GM23338 (cell line): ENCODE measurements at regions not wholly inside any gene's neighbourhood (a gene's known extent, or its start where the extent isn't known, plus 50 kb on each side); places are given as distances from the start of the nearest gene placed in this dataset.

Source experiments
- ATAC-seq: fragments of 200-7000 bp; cut with Tn5 transposase; 3 replicates; pipeline ENCODE4 v1.9.1; 2020
- DNase-seq: peaks from one replicate; pipeline ENCODE4 v3.0.0-alpha.2; 2015; ENCODE audit warnings: low spot score
- H2AFZ ChIP-seq: fragments of 200-600 bp; sonication (generic); 2 replicates; pipeline ENCODE4 v1.8.0; 2016; ENCODE audit warnings: antibody characterized with exemption, mild to moderate bottlenecking, moderate library complexity
- H3F3A ChIP-seq: fragments of 200-600 bp; sonication (generic); replicated peaks from 2 replicates; pipeline ENCODE4 v1.8.0; 2017; ENCODE audit warnings: antibody characterized with exemption, mixed run types, low read depth
- H3K27ac ChIP-seq: fragments of 200-600 bp; sonication (generic); 2 replicates; pipeline ENCODE4 v1.6.1; 2016; ENCODE audit warnings: low read depth
- H3K27me3 ChIP-seq: fragments of 200-600 bp; sonication (generic); 2 replicates; pipeline ENCODE4 v1.8.0; 2016; ENCODE audit warnings: mild to moderate bottlenecking, mixed run types, moderate library complexity; ENCODE audit not compliant: insufficient read depth
- H3K36me3 ChIP-seq: fragments of 200-600 bp; sonication (generic); 2 replicates; pipeline ENCODE4 v1.8.0; 2016; ENCODE audit warnings: mild to moderate bottlenecking; ENCODE audit not compliant: insufficient read depth
- H3K4me1 ChIP-seq: fragments of 200-600 bp; sonication (generic); 2 replicates; pipeline ENCODE4 v1.8.0; 2016; ENCODE audit warnings: mild to moderate bottlenecking, moderate library complexity; ENCODE audit not compliant: insufficient read depth
- H3K4me2 ChIP-seq: fragments of 200-600 bp; sonication (generic); 2 replicates; pipeline ENCODE4 v1.7.1; 2017; ENCODE audit warnings: mixed run types
- H3K4me3 ChIP-seq: fragments of 200-600 bp; sonication (generic); 2 replicates; pipeline ENCODE4 v1.6.1; 2016; ENCODE audit warnings: mixed run types
- H3K79me2 ChIP-seq: fragments of 200-600 bp; sonication (generic); replicated peaks from 2 replicates; pipeline ENCODE4 v1.8.0; 2017; ENCODE audit warnings: mild to moderate bottlenecking; ENCODE audit not compliant: insufficient read depth
- H3K9me2 ChIP-seq: fragments of 200-600 bp; sonication (generic); 2 replicates; pipeline ENCODE4 v1.8.0; 2017; ENCODE audit not compliant: insufficient read depth
- H4K20me1 ChIP-seq: fragments of 200-600 bp; sonication (generic); replicated peaks from 2 replicates; pipeline ENCODE4 v1.8.0; 2017; ENCODE audit warnings: mild to moderate bottlenecking; ENCODE audit not compliant: insufficient read depth
- H3K27ac Mint-ChIP-seq: 2 replicates; pipeline ENCODE4 v1.8.0; 2020; ENCODE audit warnings: inconsistent platforms, mild to moderate bottlenecking, moderate library complexity, mixed read lengths
- H3K27me3 Mint-ChIP-seq: 3 replicates; pipeline ENCODE4 v1.8.0; 2022; ENCODE audit warnings: low read depth, mild to moderate bottlenecking, moderate library complexity, mixed read lengths, inconsistent platforms; ENCODE audit not compliant: insufficient read depth, poor library complexity
- H3K36me3 Mint-ChIP-seq: 3 replicates; pipeline ENCODE4 v1.8.0; 2021; ENCODE audit warnings: low read depth, mild to moderate bottlenecking, inconsistent platforms, moderate library complexity, mixed read lengths
- H3K4me1 Mint-ChIP-seq: 3 replicates; pipeline ENCODE4 v1.8.0; 2020; ENCODE audit warnings: mild to moderate bottlenecking, inconsistent platforms, mixed read lengths
- H3K4me3 Mint-ChIP-seq: 3 replicates; pipeline ENCODE4 v1.8.0; 2021; ENCODE audit warnings: moderate library complexity, mild to moderate bottlenecking, inconsistent platforms, mixed read lengths
- H3K9me3 Mint-ChIP-seq: 3 replicates; pipeline ENCODE4 v1.8.0; 2020; ENCODE audit warnings: moderate library complexity, mild to moderate bottlenecking, inconsistent platforms, mixed read lengths
- CREB1 ChIP-seq: fragments of 250-450 bp; sonication (Bioruptor Pico); IDR thresholded peaks from 2 replicates; pipeline ENCODE4 v1.5.0; 2020; ENCODE audit warnings: low read depth, mild to moderate bottlenecking, moderate library complexity
- CTCF ChIP-seq, 2 experiments: fragments of 200-600 bp in 1 of 2; sonication (generic) in 1 of 2; conservative IDR thresholded peaks; 2 replicates each; pipeline versions ENCODE4 v1.5.1 to v1.6.1; 2016 to 2017; ENCODE audit warnings: antibody characterized with exemption in 2 of 2, low read depth in 2 of 2, mild to moderate bottlenecking in 2 of 2, moderate library complexity in 1 of 2
- ETS1 ChIP-seq: IDR thresholded peaks from 2 replicates; pipeline ENCODE4 v1.6.1; 2016; ENCODE audit warnings: antibody characterized with exemption
- EZH2 ChIP-seq: fragments of 200-600 bp; sonication (generic); IDR thresholded peaks from one replicate; pipeline ENCODE4 v1.8.0; 2017; ENCODE audit warnings: antibody characterized with exemption, mild to moderate bottlenecking, low read depth; ENCODE audit not compliant: unreplicated experiment
- EZH2phosphoT487 ChIP-seq: fragments of 200-600 bp; sonication (generic); IDR thresholded peaks from one replicate; pipeline ENCODE4 v1.8.1; 2018; ENCODE audit warnings: antibody characterized with exemption; ENCODE audit not compliant: unreplicated experiment
- JUNB ChIP-seq: IDR thresholded peaks from one replicate; pipeline ENCODE4 v1.6.1; 2016; ENCODE audit warnings: antibody characterized with exemption; ENCODE audit not compliant: unreplicated experiment
- NANOG ChIP-seq: IDR thresholded peaks from 2 replicates; pipeline ENCODE4 v1.6.1; 2016; ENCODE audit warnings: antibody characterized with exemption, borderline replicate concordance
- REST ChIP-seq: IDR thresholded peaks from one replicate; pipeline ENCODE4 v1.6.1; 2018; ENCODE audit warnings: antibody characterized with exemption; ENCODE audit not compliant: unreplicated experiment
- STAT1 ChIP-seq: IDR thresholded peaks from one replicate; pipeline ENCODE4 v1.6.1; 2016; ENCODE audit warnings: antibody characterized with exemption; ENCODE audit not compliant: unreplicated experiment
- ZNF114 ChIP-seq: fragments of 250-450 bp; sonication (Bioruptor Pico); IDR thresholded peaks from 2 replicates; pipeline ENCODE4 v1.5.0; 2020; ENCODE audit warnings: mild to moderate bottlenecking, moderate library complexity
- ZNF462 ChIP-seq: fragments of 250-450 bp; sonication (Bioruptor Pico); IDR thresholded peaks from 2 replicates; pipeline ENCODE4 v1.5.0; 2020; ENCODE audit warnings: mild to moderate bottlenecking, moderate library complexity

GRCh38 chrX:42544883-42545282, 233.1 kb downstream of the PPP1R2C start (continued):
- TF ChIP-seq ZNF462 (CRISPR knock-in tag) (no peak), STAT1 (no peak), REST (no peak)

GRCh38 chrX:42541554-42541953, 236.4 kb downstream of the PPP1R2C start:
- Histone ChIP-seq H4K20me1 (no peaks in the 10 kb centered on the region), H3K36me3 (no peaks in the 10 kb centered on the region), H3K4me3 (no peak overlapping the region), H3K27me3 (no peaks in the 10 kb centered on the region), H3K4me1 (no peaks in the 10 kb centered on the region), H3K9me2 (no peaks in the 10 kb centered on the region), H3K4me2 (no peak overlapping the region), H3K79me2 (no peaks in the 10 kb centered on the region), H2AFZ (no peak overlapping the region), H3F3A (no peaks in the 10 kb centered on the region), H3K27ac (no peak overlapping the region)
- Mint-ChIP-seq H3K9me3 (no peaks in the 10 kb centered on the region), H3K27ac (no peak overlapping the region), H3K36me3 (no peaks in the 10 kb centered on the region), H3K27me3 (no peaks in the 10 kb centered on the region), H3K4me1 (no peaks in the 10 kb centered on the region; the same call in 2 of the 3 replicates), H3K4me3 (no peak overlapping the region)
- DNase-seq = no peak
- no peak for ATAC-seq
- TF ChIP-seq CREB1 (CRISPR knock-in tag) (no peak), NANOG (no peak), EZH2phosphoT487 (no peak), ETS1 (no peak), STAT1 (no peak), EZH2 (no peak), JUNB (no peak), ZNF114 (CRISPR knock-in tag) (no peak), CTCF (conservative IDR thresholded peaks at IDR 0.05; ENCODE audit: low read depth in 2 of 2) (no peak)
